GM21825 (cell line): ENCODE measurements at regions not wholly inside any gene's neighbourhood (a gene's known extent, or its start where the extent isn't known, plus 50 kb on each side); places are given as distances from the start of the nearest gene placed in this dataset.
"Not testable (repeated sequence)": the region's sequence is repeated elsewhere in the genome, so short reads cannot be mapped to it uniquely, and the experiment has no call there.

Source experiments
- ATAC-seq: cut with Tn5 transposase; IDR thresholded peaks from one replicate; pipeline ENCODE4 v1.9.1; 2021; ENCODE audit warnings: mild to moderate bottlenecking, moderate library complexity; ENCODE audit not compliant: unreplicated experiment

GRCh38 chr3:13141183-13141582, 68.0 kb upstream of the IQSEC1 start:
- ATAC-seq, result no peak

- ATAC-seq, result no peak
These were observed 67.4 kb upstream of the IQSEC1 start for GRCh38 chr3:13140596-13140995.

GRCh38 chr3:13139471-13140065, 66.3 kb upstream of the IQSEC1 start:
- no peak for ATAC-seq

- ATAC-seq, result no peak
These were observed 65.6 kb upstream of the IQSEC1 start for GRCh38 chr3:13138833-13139145.

GRCh38 chr3:13137941-13138832, 65.0 kb upstream of the IQSEC1 start:
- no peak for ATAC-seq

GRCh38 chr3:13136848-13137247, 63.6 kb upstream of the IQSEC1 start:
- not testable (repeated sequence) for ATAC-seq

- no peak for ATAC-seq
These were observed 63.2 kb upstream of the IQSEC1 start for GRCh38 chr3:13136426-13136825.

GRCh38 chr3:13135811-13136321, 62.6 kb upstream of the IQSEC1 start:
- no peak for ATAC-seq

GRCh38 chr3:13135251-13135810, 62.1 kb upstream of the IQSEC1 start:
- ATAC-seq, result no peak

- no peak for ATAC-seq
These were observed 61.6 kb upstream of the IQSEC1 start for GRCh38 chr3:13134879-13135206.

GRCh38 chr3:13134166-13134878, 61.1 kb upstream of the IQSEC1 start:
- ATAC-seq, result no peak

GRCh38 chr3:13133471-13133981, 60.3 kb upstream of the IQSEC1 start:
- no peak for ATAC-seq

- no peak for ATAC-seq
These were observed 59.6 kb upstream of the IQSEC1 start for GRCh38 chr3:13132731-13133410.

GRCh38 chr3:13132281-13132680, 59.1 kb upstream of the IQSEC1 start:
- no peak for ATAC-seq

GRCh38 chr3:13130464-13131193, 57.4 kb upstream of the IQSEC1 start:
- ATAC-seq, result no peak

GRCh38 chr3:13125092-13126015, 52.1 kb upstream of the IQSEC1 start:
- no peak for ATAC-seq

GRCh38 chr3:13124631-13125030, 51.4 kb upstream of the IQSEC1 start:
- ATAC-seq, result no peak

- no peak for ATAC-seq
These were observed 50.5 kb upstream of the IQSEC1 start for GRCh38 chr3:13123765-13124164.
